IMR-90 (cell line): ENCODE measurements at regions not wholly inside any gene's neighbourhood (a gene's known extent, or its start where the extent isn't known, plus 50 kb on each side); places are given as distances from the start of the nearest gene placed in this dataset.

Source experiments
- ATAC-seq: fragments of 200-7000 bp; cut with Tn5 transposase; 2 replicates; pipeline ENCODE4 v1.9.1; 2020; ENCODE audit warnings: low read depth, mild to moderate bottlenecking, moderate library complexity
- BruUV-seq: library from RNA; stranded (reverse); fragments of 400-500 nt; replicated peaks from 2 replicates; lab custom pipeline; 2021; lab: Mats Ljungman, UMichigan
- CTCF ChIA-PET: fragments of 300-600 bp; formaldehyde crosslinking; extraction: SDS; loops from one replicate; lab custom pipeline; 2021; ENCODE audit warnings: antibody characterized with exemption; lab: Yijun Ruan, JAX
- POLR2A ChIA-PET: fragments of 300-600 bp; sonication (Branson Sonifier 250); formaldehyde crosslinking; loops from one replicate; lab custom pipeline; 2022; ENCODE audit warnings: antibody characterized with exemption; ENCODE audit not compliant: unreplicated experiment; lab: Charles Lee
- DNase-seq: peaks from one replicate; pipeline ENCODE4 v3.0.0; 2013
- H2AFZ ChIP-seq: replicated peaks from 2 replicates; pipeline ENCODE3; 2013; ENCODE audit warnings: low read length, mild to moderate bottlenecking; ENCODE audit not compliant: poor library complexity
- H2AK5ac ChIP-seq: 2 replicates; pipeline ENCODE4 v1.6.1; 2013; ENCODE audit warnings: low read depth, low read length, inconsistent platforms
- H2AK9ac ChIP-seq: replicated peaks from 2 replicates; pipeline ENCODE3; 2013; ENCODE audit warnings: mild to moderate bottlenecking, low read depth, low read length, moderate library complexity; ENCODE audit not compliant: poor library complexity
- H2BK120ac ChIP-seq: 2 replicates; pipeline ENCODE4 v1.6.1; 2013; ENCODE audit warnings: low read depth, low read length, inconsistent platforms
- H2BK15ac ChIP-seq: 3 replicates; pipeline ENCODE4 v1.6.1; 2013; ENCODE audit warnings: low read depth, low read length, inconsistent platforms
- H2BK20ac ChIP-seq: 2 replicates; pipeline ENCODE4 v1.6.1; 2013; ENCODE audit warnings: low read depth, mild to moderate bottlenecking, inconsistent platforms, low read length, moderate library complexity
- H2BK5ac ChIP-seq: 2 replicates; pipeline ENCODE4 v1.6.1; 2013; ENCODE audit warnings: mild to moderate bottlenecking, low read depth, low read length, inconsistent platforms; ENCODE audit not compliant: poor library complexity, severe bottlenecking
- H3K14ac ChIP-seq: replicated peaks from 2 replicates; pipeline ENCODE4 v1.6.1; 2013; ENCODE audit warnings: low read depth, low read length, inconsistent platforms
- H3K18ac ChIP-seq: 2 replicates; pipeline ENCODE4 v1.6.1; 2013; ENCODE audit warnings: low read depth, low read length, control low read depth
- H3K23ac ChIP-seq: 2 replicates; pipeline ENCODE4 v1.6.1; 2013; ENCODE audit warnings: low read depth, low read length, inconsistent platforms
- H3K27ac ChIP-seq: 2 replicates; pipeline ENCODE4 v1.5.1; 2013; ENCODE audit warnings: mild to moderate bottlenecking, control low read depth, low read length; ENCODE audit not compliant: insufficient read depth
- H3K27me3 ChIP-seq: 2 replicates; pipeline ENCODE4 v1.6.1; 2013; ENCODE audit warnings: low read length; ENCODE audit not compliant: control insufficient read depth, insufficient read depth
- H3K36me3 ChIP-seq: 2 replicates; pipeline ENCODE4 v1.6.1; 2013; ENCODE audit warnings: low read length, mixed read lengths; ENCODE audit not compliant: control insufficient read depth, insufficient read depth
- H3K4ac ChIP-seq: 2 replicates; pipeline ENCODE4 v1.6.1; 2013; ENCODE audit warnings: low read depth, low read length, inconsistent platforms
- H3K4me1 ChIP-seq: 2 replicates; pipeline ENCODE4 v1.6.1; 2013; ENCODE audit warnings: low read length, mixed read lengths; ENCODE audit not compliant: control insufficient read depth, insufficient read depth
- H3K4me2 ChIP-seq: 2 replicates; pipeline ENCODE4 v1.6.1; 2013; ENCODE audit warnings: low read depth, mild to moderate bottlenecking, control low read depth, low read length, moderate library complexity
- H3K4me3 ChIP-seq: 2 replicates; pipeline ENCODE4 v1.5.1; 2013; ENCODE audit warnings: low read depth, mild to moderate bottlenecking, control low read depth, low read length, moderate library complexity; ENCODE audit not compliant: insufficient read depth
- H3K56ac ChIP-seq: 2 replicates; pipeline ENCODE4 v1.6.1; 2013; ENCODE audit warnings: low read length, inconsistent platforms; ENCODE audit not compliant: insufficient read depth; ENCODE audit errors: extremely low read depth
- H3K79me1 ChIP-seq, 2 experiments: 2 replicates each; pipeline ENCODE4 v1.6.1; 2013; ENCODE audit warnings: low read length in 2 of 2, inconsistent platforms in 1 of 2, low read depth in 1 of 2
- H3K9ac ChIP-seq: 2 replicates; pipeline ENCODE4 v1.6.1; 2013; ENCODE audit warnings: low read depth, low read length, control low read depth
- H3K9me1 ChIP-seq: 2 replicates; pipeline ENCODE4 v1.6.1; 2013; ENCODE audit warnings: low read length, inconsistent platforms; ENCODE audit not compliant: insufficient read depth
- H3K9me3 ChIP-seq: 2 replicates; pipeline ENCODE4 v1.6.1; 2013; ENCODE audit warnings: low read length; ENCODE audit not compliant: control insufficient read depth, insufficient read depth
- H4K20me1 ChIP-seq: 2 replicates; pipeline ENCODE4 v1.6.1; 2013; ENCODE audit warnings: low read length, inconsistent platforms; ENCODE audit not compliant: insufficient read depth
- H4K5ac ChIP-seq: 2 replicates; pipeline ENCODE4 v1.6.1; 2013; ENCODE audit warnings: mild to moderate bottlenecking, low read depth, low read length, control low read depth
- H4K8ac ChIP-seq, 2 experiments: 2 replicates each; pipeline ENCODE4 v1.6.1; 2013; ENCODE audit warnings: low read depth in 2 of 2, low read length in 2 of 2, control low read depth in 1 of 2, inconsistent platforms in 1 of 2
- H4K91ac ChIP-seq: 2 replicates; pipeline ENCODE4 v1.6.1; 2013; ENCODE audit warnings: low read depth, low read length, inconsistent platforms; ENCODE audit not compliant: insufficient read depth
- ELK1 ChIP-seq: fragments of 150-350 bp; IDR thresholded peaks from 2 replicates; pipeline ENCODE4 v1.6.1; 2016; ENCODE audit warnings: low read depth, mild to moderate bottlenecking, low read length, moderate library complexity, borderline replicate concordance
- FOS ChIP-seq: fragments of 150-350 bp; IDR thresholded peaks from 2 replicates; pipeline ENCODE4 v1.6.1; 2016; ENCODE audit warnings: low read depth, low read length
- MAFK ChIP-seq: IDR thresholded peaks from 2 replicates; pipeline ENCODE4 v1.6.1; 2012; ENCODE audit warnings: low read depth, low read length, improper control_type of control experiment
- MXI1 ChIP-seq: IDR thresholded peaks from 2 replicates; pipeline ENCODE4 v1.6.1; 2012; ENCODE audit warnings: low read depth, mild to moderate bottlenecking, low read length, moderate library complexity, borderline replicate concordance
- NFE2L2 ChIP-seq: fragments of 150-350 bp; IDR thresholded peaks from 2 replicates; pipeline ENCODE4 v1.6.1; 2016; ENCODE audit warnings: low read depth, mild to moderate bottlenecking, low read length
- RFX5 ChIP-seq: IDR thresholded peaks from 2 replicates; pipeline ENCODE4 v1.8.0; 2012; ENCODE audit warnings: low read depth, mild to moderate bottlenecking, low read length, moderate library complexity
- SMC3 ChIP-seq: fragments of 150-350 bp; IDR thresholded peaks from 2 replicates; pipeline ENCODE4 v1.6.1; 2016; ENCODE audit warnings: low read depth, mild to moderate bottlenecking, antibody characterized with exemption, low read length, moderate library complexity
- WGBS, 2 experiments: methylation state at CpG; one replicate each; pipeline versions ENCODE4 v1.1.5 to v1.1.7; 2013; ENCODE audit warnings: missing lambda C conversion rate in 2 of 2; ENCODE audit not compliant: insufficient read length in 1 of 2; ENCODE audit errors: extremely low coverage in 2 of 2; 5-methylcytosine and 5-hydroxymethylcytosine counted together
- dilution Hi-C: fragments of 300-500 bp; cut with HindIII; formaldehyde crosslinking; loops from one replicate; pipeline ENCODE4 v1.14.3; 2018; ENCODE audit warnings: low sequenced_read_pairs; ENCODE audit not compliant: unreplicated experiment
- in situ Hi-C: fragments of 300-500 bp; cut with MboI; formaldehyde crosslinking; loops from 3 replicates; pipeline ENCODE4 v1.14.3; 2019; ENCODE audit warnings: low sequenced_read_pairs, inconsistent platforms, mixed read lengths
- intact Hi-C: fragments of 100-400 bp; cut with micrococcal nuclease; formaldehyde crosslinking; loops from 2 replicates; pipeline ENCODE4 v1.10.0; 2022

GRCh38 chr3:193085655-193086054 is 155.4 kb upstream of the PLAAT1 start:
- Histone ChIP-seq H4K20me1 (no peaks in the 10 kb centered on the region), H2BK20ac (no peak overlapping the region), H3K9me1 (no peaks in the 10 kb centered on the region), H2AK9ac (no peak overlapping the region), H3K27ac (no peak overlapping the region), H3K27me3 (no peaks in the 10 kb centered on the region), H2BK5ac (no peak overlapping the region), H2AK5ac (no peak overlapping the region), H3K23ac (no peak overlapping the region), H4K91ac (no peak overlapping the region), H3K9me3 (no peaks in the 10 kb centered on the region), H4K5ac (no peak overlapping the region), H3K4ac (no peak overlapping the region), H3K79me1 (no peaks in the 10 kb centered on the region), H3K4me1 (no peaks in the 10 kb centered on the region), H3K36me3 (no peaks in the 10 kb centered on the region), H3K4me3 (no peak overlapping the region), H3K18ac (no peak overlapping the region), H4K8ac (no peak overlapping the region), H2BK15ac (no peak overlapping the region), H2AFZ (no peak overlapping the region), H2BK120ac (no peak overlapping the region), H3K4me2 (no peak overlapping the region), H3K9ac (no peak overlapping the region), H3K14ac (no peak overlapping the region), H3K56ac (no peak overlapping the region)
- no TSS peak for BruUV-seq
- in situ Hi-C loops = no loop called here
- TF ChIP-seq MXI1 (no peak), SMC3 (no peak), FOS (no peak), MAFK (peak; percentile 71), NFE2L2 (no peak), RFX5 (no peak), ELK1 (no peak)
- DNase-seq = no peak
- dilution Hi-C loops = no loop called here
- no CpG with 5 or more reads among the region's 2 CpGs for WGBS, 2 experiments
- ChIA-PET POLR2A (no interaction called here), CTCF (no interaction called here)
- no peak for ATAC-seq
- intact Hi-C loops = no loop called here
